RWPE1 (cell line): ENCODE measurements at regions not wholly inside any gene's neighbourhood (a gene's known extent, or its start where the extent isn't known, plus 50 kb on each side); places are given as distances from the start of the nearest gene placed in this dataset.

Experiments used
- CTCF ChIA-PET: fragments of 350-600 bp; sonication (Branson Sonifier 250); formaldehyde crosslinking; extraction: SDS; loops from one replicate; lab custom pipeline; 2021; lab: Yijun Ruan, JAX
- POLR2A ChIA-PET: fragments of 400-600 bp; formaldehyde crosslinking; extraction: SDS; loops from one replicate; lab custom pipeline; 2020; ENCODE audit warnings: antibody characterized with exemption; ENCODE audit not compliant: low non-redundant PET; lab: Yijun Ruan, JAX
- DNase-seq: peaks from one replicate; pipeline ENCODE4 v3.0.0; 2012; ENCODE audit warnings: low spot score
- H3K27ac ChIP-seq: fragments of 450-650 bp; 2 replicates; pipeline ENCODE4 v1.5.1; 2017
- CTCF ChIP-seq: fragments of 450-650 bp; conservative IDR thresholded peaks from 2 replicates; pipeline ENCODE4 v1.5.1; 2017; ENCODE audit warnings: low read depth, mild to moderate bottlenecking

GRCh38 chr16:54648575-54648974 is 282.1 kb upstream of the IRX5 start:
- ChIA-PET POLR2A (no interaction called here), CTCF (interaction anchor here (0.5 to 0.7 kb wide), 3 partner anchors 366 to 888 kb away, joined by 3 to 4 read pairs (median 3); no protein-coding TSS in a partner anchor)
- H3K27ac ChIP-seq = peak overlapping the region; percentile 86
- no peak for TF ChIP-seq CTCF
- DNase-seq = no peak

GRCh38 chr16:54647725-54648221 is 282.9 kb upstream of the IRX5 start:
- no peak for TF ChIP-seq CTCF
- CTCF ChIA-PET = interaction anchor here (0.5 to 0.6 kb wide), 2 partner anchors 727 to 888 kb away, joined by 3 to 4 read pairs; no protein-coding TSS in a partner anchor
- DNase-seq = peak; percentile 66
- peak overlapping the region; percentile 86 for H3K27ac ChIP-seq
- POLR2A ChIA-PET = no interaction called here

GRCh38 chr16:54647216-54647615 is 283.4 kb upstream of the IRX5 start:
- ChIA-PET POLR2A (no interaction called here), CTCF (no interaction called here)
- no peak for TF ChIP-seq CTCF
- DNase-seq = peak; percentile 41
- H3K27ac ChIP-seq = peak overlapping the region; percentile 80

GRCh38 chr16:54645345-54645744 is 285.3 kb upstream of the IRX5 start:
- no peak for DNase-seq
- no peak overlapping the region for H3K27ac ChIP-seq
- POLR2A ChIA-PET = no interaction called here
- no peak for TF ChIP-seq CTCF
- CTCF ChIA-PET = interaction anchor here (0.5 to 0.6 kb wide), 2 partner anchors 9 to 167 kb away, joined by 3 read pairs; no protein-coding TSS in a partner anchor

- DNase-seq = no peak
- ChIA-PET POLR2A (no interaction called here), CTCF (interaction anchor here (0.6 to 0.8 kb wide), 3 partner anchors 9 to 719 kb away, joined by 3 read pairs; no protein-coding TSS in a partner anchor)
- no peak for TF ChIP-seq CTCF
- no peak overlapping the region for H3K27ac ChIP-seq
Measured at GRCh38 chr16:54636221-54636793, 294.4 kb upstream of the IRX5 start.

GRCh38 chr16:54633943-54634362 is 296.7 kb upstream of the IRX5 start:
- ChIA-PET POLR2A (no interaction called here), CTCF (interaction anchor here (0.6 to 0.7 kb wide), 3 partner anchors 114 to 856 kb away, joined by 3 to 4 read pairs (median 3); no protein-coding TSS in a partner anchor)
- H3K27ac ChIP-seq = no peak overlapping the region
- peak; percentile 22; the same call in 1 of the 2 replicates for TF ChIP-seq CTCF
- peak; percentile 25 for DNase-seq
